Erythroblast (primary cell): ENCODE measurements at regions not wholly inside any gene's neighbourhood (a gene's known extent, or its start where the extent isn't known, plus 50 kb on each side); places are given as distances from the start of the nearest gene placed in this dataset.

ENCODE experiments used
- DNase-seq, 2 experiments: peaks; one replicate each; lab custom pipeline; 2025; lab: John Stamatoyannopoulos, UW
- GATA1 ChIP-seq: IDR thresholded peaks from 2 replicates; pipeline ENCODE4 v1.6.1; 2011; ENCODE audit warnings: low read depth, mild to moderate bottlenecking, control low read depth, low read length, moderate library complexity
- POLR2A ChIP-seq: IDR thresholded peaks from 2 replicates; pipeline ENCODE4 v1.6.1; 2011; ENCODE audit warnings: mild to moderate bottlenecking, low read length

- TF ChIP-seq GATA1 (no peak), POLR2A (no peak)
- DNase-seq = no peak
These were observed 122.5 kb downstream of the DICER1 start for GRCh38 chr14:95034788-95035187.

DNA sequence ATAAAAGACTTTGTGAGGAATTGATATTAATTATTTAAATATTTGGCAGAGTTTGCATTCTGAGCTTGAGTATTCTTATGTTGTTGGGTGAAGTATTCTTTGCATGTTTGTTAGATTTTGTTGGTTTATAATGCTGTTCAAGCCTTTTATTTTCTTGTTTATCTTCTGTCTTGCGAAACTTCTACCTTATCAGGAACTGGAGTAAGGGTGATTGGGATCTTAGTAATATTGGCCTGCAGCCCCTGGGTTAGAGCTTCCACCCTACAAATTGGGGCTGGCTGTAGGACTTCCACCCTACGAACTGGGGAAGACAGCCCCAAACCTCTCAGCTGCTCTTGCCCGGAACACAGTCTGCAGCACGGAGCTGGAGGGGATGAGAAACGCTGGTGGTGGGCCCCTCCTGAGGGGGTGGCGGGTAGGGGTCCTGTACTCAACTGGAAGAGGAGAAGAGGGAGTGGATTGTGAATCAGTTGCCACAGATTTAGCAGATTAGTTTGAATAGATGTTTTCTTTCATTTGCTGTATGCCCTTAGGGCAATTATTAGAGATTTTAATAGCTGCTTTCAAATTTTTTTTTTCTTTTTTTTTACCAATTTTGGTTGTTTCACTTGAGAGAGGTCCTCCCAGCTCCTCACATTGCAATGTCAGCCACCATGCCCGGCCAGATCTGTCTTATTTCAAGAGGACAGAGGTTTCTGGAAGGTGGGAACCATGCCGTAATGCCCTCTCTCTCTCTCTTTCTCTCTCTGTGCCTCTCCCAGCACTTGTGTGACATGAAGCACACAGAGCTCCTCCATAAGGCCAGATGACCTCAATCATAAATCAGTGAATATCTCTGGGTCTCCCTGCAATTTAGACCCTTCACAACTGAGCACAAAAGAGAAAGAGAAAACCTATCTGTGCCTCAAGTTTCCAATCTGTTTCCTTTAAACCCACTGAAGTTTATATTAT lies 123.4 kb downstream of the DICER1 start:
- TF ChIP-seq POLR2A = no peak
- no peak for TF ChIP-seq GATA1
- DNase-seq = no peak

GRCh38 chr14:95033031-95033430 lies 124.3 kb downstream of the DICER1 start:
- TF ChIP-seq POLR2A (no peak), GATA1 (no peak)

DNA sequence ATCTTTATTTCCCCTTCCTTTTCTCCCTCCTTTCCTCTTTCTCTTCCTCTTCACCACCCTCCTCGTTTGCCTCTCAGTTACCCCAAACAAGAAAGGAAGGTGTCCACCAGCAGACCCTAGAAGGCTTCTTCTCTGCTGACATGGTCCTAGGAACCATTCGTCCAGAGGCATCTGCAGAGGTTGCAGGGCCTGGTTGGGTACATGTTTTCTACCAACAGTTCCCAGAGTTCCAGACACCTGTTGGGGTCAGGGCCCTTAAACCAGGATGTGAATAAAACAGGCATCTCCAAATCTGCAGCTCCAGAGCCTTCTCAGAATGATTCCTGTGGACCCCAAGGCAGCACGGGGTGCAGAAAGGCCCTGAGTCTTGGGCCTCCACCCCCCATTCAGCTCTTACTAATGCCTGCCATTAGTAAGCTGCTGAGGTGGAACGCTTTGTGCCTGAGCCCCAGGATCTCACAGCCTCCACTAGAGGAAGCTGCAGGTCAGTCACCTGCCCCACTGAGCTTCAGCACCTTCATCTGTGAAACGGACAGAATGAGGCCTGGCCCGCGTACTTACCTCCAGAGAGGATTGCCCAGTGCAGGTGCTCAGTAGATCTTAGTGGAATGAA lies 130.4 kb downstream of the DICER1 start:
- DNase-seq = no peak
- TF ChIP-seq GATA1 (no peak), POLR2A (no peak)

More at GRCh38 chr14:95033031-95033430, 124.3 kb downstream of the DICER1 start:
- no peak for DNase-seq

DNA sequence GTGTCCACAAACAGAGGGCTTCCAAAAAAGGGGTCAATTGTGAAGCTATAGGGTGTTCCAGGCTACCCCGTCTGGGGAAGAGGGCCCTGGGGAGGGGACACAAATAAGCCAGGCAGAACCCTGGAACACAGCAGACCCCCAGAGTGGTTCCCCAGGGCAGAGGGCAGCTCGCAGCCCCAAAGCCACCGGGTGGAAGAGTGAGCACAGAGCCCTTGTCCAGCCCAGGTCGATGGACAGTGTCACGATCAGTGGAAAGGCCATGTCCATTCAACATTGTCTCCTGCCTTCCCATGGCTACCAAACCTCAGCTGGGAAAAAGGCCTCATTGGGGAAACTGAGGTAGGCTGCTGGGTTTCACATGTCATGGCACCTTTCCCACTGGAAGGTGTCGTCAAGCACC lies 131.4 kb downstream of the DICER1 start:
- no peak for DNase-seq
- TF ChIP-seq GATA1 = no peak
- TF ChIP-seq POLR2A = no peak

DNA sequence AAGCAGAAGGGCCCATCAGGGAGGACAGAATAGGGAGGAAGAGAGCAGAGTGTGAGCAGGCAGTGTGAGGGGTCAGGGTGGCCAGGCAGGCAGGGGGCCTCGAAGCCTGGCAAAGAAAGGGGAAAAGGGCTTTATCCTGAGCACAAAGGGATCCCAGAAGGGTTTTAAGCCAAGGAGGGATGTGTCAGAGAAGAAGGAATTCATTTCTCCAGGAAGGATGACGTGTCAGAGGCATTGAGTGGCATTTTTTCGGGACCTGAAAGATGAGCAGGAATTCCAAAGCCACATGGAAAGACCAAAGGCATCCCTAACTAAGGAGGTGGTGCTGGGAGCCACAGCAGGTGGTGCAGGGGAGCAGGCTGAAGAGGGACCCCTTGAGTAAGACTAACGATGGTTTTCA lies 132.1 kb downstream of the DICER1 start:
- no peak for DNase-seq
- TF ChIP-seq GATA1 (no peak), POLR2A (no peak)

DNA sequence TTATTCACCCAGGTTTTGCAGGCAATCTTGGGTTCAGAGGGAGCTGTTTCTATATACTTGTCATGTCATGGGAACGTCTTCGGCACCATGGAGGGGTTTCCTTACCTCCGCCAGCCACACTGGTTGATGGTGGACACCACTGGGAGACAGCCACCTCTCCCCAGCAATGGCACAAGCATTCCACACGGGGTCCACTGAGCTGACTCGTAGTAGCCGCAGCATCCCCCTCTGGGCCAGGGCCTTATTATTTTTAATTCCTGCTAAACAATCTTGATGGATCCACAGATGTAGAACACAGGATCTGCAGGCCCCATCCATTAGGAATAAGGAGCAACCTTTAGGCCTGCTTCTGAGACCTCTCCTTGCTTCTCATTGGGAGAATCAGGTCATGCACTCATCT lies 132.9 kb downstream of the DICER1 start:
- TF ChIP-seq POLR2A (no peak), GATA1 (no peak)
- DNase-seq = no peak

GRCh38 chr14:95023886-95024285 lies 133.4 kb downstream of the DICER1 start:
- TF ChIP-seq POLR2A (no peak), GATA1 (no peak)
- DNase-seq = no peak

DNA sequence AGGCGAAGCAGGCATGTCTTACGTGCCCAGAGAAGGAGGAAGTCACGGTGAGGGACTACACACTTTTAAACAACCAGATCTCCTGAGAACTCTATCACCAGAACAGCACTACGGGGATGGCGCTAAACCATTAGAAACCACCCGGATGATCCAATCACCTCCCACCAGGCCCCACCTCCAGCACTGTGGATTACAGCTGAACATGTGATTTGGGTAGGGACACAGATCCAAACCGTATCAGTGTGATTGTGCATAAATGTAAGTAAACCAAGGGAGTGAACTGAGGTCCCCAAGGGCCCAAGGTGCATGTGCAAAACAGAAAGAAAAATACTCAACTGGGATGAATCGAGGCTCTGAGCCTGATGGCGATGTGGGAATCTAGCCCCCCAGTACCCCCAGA lies 134.2 kb downstream of the DICER1 start:
- no peak for DNase-seq
- TF ChIP-seq POLR2A (no peak), GATA1 (no peak)

- TF ChIP-seq GATA1 (no peak), POLR2A (no peak)
- no peak for DNase-seq
These were observed 135.7 kb downstream of the DICER1 start for GRCh38 chr14:95021588-95021987.

DNA sequence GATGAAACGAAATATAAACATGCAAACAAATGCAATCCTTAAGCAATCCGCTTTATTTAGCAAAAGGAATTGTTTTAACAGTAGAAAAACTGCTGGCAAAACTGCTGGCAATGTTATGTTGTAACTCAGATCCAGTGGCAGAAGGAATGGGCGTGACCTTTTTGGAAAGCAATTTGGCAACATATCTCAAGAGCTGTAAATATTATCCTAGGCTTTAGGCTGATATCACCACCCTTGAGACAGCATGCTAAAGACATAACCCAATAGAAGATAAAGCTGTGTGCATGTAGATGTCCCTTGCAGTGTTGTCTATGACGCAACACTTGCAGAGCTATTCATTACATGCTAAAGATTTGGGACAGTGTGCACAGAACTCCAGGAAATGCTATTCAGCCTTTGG lies 138.5 kb downstream of the DICER1 start:
- DNase-seq = no peak
- no peak for TF ChIP-seq GATA1
- TF ChIP-seq POLR2A = no peak

GRCh38 chr14:95015046-95015445 lies 142.3 kb downstream of the DICER1 start:
- no peak for TF ChIP-seq GATA1
- TF ChIP-seq POLR2A = no peak

GRCh38 chr14:95014036-95014435 lies 143.3 kb downstream of the DICER1 start:
- DNase-seq = no peak
- TF ChIP-seq GATA1 (no peak), POLR2A (no peak)

More at GRCh38 chr14:95015046-95015445, 142.3 kb downstream of the DICER1 start:
- DNase-seq = no peak

- DNase-seq = no peak
- TF ChIP-seq POLR2A (no peak), GATA1 (no peak)
These were observed 145.8 kb downstream of the DICER1 start for GRCh38 chr14:95011445-95012006.
